Fibroblast of upper back skin (primary cell): ENCODE measurements at regions not wholly inside any gene's neighbourhood (a gene's known extent, or its start where the extent isn't known, plus 50 kb on each side); places are given as distances from the start of the nearest gene placed in this dataset.
A peak's percentile ranks its signal among the peaks of the same experiment; 100 is the strongest.
"Not testable (repeated sequence)": the region's sequence is repeated elsewhere in the genome, so short reads cannot be mapped to it uniquely, and the experiment has no call there.

Source experiments
- DNase-seq: peaks from one replicate; pipeline ENCODE4 v3.0.0-alpha.2; 2013

DNA sequence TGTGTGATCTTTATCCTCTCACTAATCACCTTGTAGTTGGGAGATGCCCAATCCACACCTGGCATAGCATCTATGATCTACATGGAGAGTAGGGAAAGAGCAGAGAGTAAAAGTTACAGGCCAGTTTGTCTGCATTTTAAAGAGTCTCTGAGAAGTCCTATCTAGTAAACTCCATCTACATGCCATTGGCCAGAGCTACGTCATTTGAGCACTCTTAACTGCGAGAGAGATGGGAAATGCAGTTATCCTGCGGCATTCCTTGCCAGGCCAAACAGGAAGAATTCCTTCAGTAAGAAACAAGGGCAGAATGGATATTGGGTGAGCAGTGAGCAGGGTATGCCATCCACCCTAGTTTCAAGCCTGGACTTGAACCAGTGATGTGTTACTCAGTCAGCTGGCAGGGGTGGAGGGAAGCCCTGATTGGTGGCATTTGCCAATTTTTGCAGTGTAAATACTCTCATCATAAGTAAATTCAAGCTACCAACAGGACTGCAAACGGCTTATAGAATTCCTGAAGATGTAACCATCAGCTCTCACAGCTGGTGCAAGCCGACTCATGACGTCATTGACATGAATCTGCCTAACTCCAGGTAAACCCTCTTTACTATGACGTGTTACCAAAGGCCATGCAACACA is 156.8 kb upstream of the MSX2 start:
- no peak for DNase-seq

DNA sequence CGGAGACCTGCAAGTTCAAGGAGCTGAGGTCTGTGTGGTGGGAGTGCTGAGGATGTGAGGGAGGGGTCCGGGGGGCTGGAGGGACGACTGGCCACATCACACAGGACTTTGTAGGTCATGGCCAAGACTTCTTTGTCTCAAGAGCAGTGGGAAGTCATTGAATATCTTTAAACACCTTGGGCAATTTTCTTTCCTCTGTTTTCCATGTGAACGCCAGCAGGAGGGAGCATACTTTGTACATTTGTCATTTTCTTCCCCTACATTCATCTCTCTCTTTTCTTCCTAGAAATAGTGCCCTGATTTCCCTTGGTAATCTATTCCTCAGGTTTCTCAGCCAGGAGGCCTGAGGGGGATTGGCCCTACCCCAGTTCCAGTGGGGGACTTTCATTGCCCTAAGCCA is 153.7 kb upstream of the MSX2 start:
- DNase-seq: no peak

DNA sequence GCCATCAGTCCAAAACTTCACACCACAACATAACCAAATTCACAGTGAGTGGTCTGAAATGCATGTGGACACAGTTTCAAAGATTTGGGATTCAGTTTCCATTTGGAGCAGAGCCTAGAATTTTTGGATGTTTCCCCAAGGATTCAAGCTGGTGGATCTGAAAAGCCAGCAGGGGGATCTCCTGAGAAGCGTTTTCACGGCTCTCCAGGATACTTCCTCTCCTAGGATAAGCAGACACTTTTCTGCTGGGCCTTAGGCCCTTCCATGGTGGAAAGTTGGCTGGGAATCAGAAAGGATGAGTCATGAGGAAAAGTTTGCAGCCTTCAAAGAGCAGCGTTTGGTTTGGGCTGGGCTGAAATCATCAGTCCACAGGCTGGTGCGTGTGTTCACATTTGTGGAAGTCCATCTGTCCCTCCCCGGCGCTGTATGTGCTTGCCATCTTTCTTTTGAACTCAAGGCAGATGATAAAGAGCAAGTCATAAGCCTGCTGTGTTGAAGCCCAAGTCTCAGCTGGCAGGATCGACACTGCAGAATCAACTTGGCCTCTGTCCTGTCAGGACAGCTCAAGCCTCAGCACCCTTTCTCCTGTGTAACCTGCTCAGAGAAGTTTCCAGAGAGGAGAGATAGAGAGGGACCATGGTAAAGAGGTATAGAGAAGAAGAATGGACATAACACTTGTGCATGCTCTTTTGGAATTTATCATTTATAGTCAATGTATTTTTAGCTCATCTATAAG is 152.6 kb upstream of the MSX2 start:
- peak; percentile 98 for DNase-seq

DNA sequence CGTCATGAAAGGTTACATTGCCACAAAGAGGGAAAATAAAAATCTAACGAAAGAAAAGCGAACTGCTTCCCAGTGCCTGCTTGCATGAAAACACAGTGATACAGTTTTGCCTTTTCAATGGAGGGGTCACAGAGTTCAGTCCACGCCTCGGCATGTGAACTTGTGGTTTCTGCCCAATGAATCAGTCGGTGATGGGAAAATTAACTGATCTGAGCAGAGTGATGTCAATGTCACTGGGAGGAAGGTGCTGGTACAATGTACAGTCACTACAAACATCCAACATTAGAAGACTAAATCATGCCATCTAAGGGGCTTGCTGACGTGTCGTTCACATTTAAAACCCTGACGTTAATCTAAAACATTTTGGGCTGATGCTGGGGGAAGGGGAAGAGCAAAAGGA is 151.8 kb upstream of the MSX2 start:
- peak; percentile 7 for DNase-seq

DNA sequence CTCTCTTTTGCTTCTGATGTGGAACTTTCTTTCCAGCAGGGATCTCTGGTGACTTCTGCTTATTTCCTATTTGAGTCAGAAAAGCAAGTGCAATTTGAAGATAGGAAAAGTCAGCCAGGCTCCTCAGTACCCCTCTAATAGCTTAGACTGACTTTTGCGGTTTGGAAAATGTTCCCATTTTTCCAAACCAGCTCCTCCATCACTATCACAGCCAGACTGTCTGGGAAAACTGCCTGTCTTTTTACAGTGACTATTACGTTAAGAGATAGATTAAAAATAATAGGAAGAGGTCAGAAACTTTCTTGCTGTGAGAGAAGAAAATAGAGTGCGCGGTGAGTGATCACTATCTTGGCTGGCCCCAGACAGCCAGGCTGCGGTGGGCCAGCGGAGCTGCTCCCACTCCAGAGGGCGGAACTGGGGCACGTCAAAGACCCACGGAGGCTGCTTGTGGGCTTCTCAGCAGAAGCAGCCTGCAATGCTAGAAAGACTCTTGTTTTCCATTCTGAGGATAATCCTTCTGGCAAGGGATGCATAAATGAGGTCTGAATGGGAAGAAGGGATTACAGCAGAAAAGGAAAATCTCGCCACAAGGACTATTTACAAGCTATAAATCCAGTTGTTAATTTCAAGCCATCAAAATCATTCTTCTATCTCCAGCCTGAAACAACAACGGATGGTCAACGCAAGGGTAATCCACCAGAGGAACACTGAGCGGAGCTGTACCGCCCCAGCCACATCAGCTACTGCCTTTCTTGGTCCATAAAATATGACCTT is 151.0 kb upstream of the MSX2 start:
- DNase-seq: peak; percentile 56

DNA sequence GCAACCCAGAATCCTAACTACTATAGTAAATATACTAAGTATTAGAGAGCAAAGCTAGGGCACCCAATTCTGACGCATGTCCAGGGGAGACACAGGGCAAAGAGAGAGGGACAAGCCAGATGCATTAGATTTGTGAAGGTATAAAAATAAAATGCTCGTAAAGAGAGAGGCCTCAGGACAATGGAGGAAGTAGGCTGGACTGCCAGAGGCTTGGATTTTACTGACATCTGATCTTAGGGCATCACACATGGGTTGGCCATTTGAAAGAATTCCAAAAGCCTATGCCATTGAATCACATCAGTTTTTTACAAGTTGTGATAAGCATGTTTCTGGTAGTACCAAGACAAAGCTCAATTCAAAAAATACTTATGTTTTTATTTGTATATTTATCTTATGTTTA is 149.3 kb upstream of the MSX2 start:
- DNase-seq: no peak

DNA sequence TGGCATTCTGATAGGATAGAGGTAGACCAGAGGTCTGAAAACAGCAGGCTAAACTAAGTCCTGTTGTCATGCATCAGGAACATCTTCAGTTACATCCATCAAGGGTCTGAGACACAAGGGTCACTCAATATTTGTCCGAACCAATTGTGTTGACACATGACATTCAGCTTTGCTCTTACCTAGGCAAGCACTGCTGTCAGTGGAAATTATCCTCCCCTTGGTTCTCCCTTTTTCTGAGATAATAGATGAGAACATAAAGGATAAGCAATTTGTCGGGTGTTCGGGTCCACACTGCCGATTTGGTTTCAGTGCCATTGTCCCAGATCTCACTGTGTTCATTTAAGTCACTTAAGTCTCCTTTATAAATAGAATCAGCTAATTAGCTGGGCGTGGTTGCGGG is 148.3 kb upstream of the MSX2 start:
- DNase-seq: no peak

DNA sequence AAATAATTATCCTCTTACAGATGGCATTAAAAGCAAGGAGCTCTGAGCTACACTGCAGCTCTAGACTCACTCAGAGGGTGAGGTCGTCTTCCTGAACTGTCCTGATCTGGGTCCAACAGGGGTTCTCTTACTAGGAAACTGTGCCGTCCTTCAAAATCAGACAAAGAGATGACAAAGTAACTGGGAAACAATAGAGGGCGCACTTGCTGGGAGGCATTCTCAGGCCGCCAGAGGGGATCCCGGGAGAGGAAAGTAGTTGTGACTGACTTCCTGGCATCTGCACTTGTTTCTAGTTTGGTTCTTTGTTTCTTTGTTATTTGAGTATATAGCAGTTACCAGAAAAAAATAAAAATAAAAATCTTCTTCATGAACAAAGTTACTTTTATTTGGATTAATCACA is 142.9 kb upstream of the MSX2 start:
- DNase-seq: no peak

DNA sequence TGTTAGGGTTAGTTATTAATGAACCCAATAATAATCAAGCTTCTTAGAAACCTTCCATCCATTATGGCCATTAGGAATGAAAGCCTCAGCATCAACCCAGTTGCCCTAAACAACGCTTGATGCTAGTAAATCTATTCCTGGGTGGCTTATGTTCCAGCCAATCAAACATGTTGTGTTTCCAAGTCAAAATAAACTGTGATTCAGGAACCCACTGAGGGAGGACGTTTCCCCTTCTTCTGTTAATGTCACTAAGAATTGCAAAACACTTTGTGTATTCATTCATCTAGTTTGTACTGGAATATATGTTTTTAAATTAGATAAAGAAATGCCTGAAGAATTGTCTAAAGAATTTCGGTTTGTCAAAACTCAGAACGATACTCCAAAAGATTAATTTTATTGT is 142.5 kb upstream of the MSX2 start:
- no peak for DNase-seq

DNA sequence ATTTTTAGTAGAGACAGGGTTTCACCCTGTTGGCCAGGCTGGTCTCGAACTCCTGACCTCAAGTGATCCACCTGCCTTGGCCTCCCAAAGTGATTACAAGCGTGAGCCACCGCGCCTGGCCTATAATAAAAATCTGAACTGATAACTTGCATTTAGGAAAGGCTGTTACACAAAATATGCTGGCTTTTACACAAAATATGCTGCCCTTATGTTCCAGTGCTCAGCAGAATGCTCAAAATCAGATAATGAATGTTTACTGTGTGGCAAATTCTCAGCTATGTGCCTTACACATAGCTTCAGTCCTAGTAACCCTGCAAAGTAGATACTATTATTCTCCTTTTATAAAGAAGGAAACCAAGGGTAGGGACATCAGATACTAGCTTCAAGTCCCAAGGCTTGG is 141.3 kb upstream of the MSX2 start:
- DNase-seq: no peak

DNA sequence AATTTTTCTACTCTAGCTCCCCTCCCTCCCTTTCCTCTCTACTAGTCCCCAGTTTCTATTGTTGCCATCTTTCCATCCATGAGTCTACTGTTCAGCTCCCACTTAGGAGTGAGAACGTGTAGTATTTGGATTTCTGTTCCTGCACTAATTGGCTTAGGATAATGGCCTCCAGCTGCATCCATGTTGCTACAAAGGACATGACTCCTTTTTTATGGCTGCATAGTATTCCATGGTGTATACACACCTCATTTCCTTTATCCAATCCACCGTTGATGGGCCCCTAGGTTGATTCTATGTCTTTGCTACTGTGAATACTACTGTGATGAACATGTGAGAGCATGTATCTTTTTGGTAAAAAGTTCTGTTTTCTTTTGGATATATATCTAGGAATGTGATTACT is 138.9 kb upstream of the MSX2 start:
- DNase-seq: no peak

DNA sequence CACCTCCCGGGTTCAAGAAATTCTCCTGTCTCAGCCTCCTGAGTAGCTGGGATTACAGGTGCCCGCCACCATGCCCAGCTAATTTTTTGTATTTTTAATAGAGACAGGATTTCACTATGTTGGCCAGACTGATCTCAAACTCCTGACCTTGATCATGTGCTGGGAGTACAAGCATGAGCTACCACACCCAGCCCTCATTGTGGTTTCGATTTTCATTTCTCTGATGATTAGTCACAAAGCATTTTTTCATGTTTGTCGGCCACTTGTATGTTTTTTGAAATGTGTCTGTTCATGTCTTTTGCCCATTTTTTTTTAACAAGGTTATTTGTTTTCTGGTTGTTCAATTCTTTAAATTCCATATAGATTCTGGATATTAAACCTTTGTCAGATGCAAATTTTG is 138.2 kb upstream of the MSX2 start:
- DNase-seq: not testable (repeated sequence)

DNA sequence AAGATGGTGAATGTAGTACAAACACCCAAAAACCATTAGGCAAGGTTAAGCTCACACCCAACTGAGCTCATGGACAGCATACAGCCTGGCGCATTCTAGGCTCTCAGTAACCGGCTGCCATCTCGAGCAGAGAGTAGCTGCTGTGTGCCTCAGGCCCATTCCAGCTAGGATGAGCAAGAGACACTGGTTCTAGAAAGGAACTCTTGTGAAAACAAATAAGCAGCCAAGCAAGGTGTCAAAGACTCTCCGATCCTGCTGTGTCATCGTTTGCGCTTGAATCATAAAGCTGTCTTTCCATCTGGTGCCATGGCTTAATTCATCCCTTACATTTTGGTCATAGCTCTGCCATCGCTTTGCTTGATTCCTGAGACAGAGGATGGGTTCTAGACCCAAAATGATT is 135.4 kb upstream of the MSX2 start:
- no peak for DNase-seq

DNA sequence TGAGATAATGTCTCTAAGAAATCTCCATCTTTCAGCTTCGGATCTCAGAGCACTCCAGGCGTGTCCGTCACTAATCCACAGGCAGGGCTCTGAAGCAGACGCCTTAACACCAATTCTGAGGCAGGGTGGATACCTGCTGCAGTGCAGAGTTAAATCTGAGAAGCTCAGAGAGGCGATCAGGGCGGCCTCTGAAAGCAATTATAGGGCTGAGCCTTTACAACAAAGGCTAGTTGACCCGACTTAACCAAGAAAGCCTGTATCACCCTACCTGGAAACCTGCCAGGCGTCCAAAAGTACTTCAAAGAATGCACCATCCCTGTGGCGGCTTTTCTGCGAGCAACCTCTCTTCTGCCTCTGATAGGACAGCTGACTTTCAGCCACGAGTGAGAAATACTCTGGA is 134.8 kb upstream of the MSX2 start:
- DNase-seq: no peak

DNA sequence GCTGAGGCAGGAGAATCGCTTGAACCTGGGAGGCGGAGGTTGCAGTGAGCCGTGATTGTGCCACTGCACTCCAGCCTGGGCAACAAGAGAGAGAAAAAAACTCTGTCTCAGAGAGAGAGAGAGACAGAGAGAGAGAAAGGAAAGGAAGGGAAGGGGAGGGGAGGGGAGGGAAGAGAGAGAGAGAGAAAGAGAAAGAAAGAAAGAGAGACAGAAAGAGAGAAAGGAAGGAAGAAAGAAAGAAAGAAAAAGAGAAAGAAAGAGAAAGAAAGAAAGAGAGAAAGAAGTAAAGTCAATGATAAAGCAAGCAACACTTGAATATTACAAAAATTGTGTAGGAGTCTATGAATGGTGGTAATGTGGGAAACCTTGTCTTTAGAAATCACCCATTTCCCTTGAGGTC is 133.6 kb upstream of the MSX2 start:
- DNase-seq: no peak

DNA sequence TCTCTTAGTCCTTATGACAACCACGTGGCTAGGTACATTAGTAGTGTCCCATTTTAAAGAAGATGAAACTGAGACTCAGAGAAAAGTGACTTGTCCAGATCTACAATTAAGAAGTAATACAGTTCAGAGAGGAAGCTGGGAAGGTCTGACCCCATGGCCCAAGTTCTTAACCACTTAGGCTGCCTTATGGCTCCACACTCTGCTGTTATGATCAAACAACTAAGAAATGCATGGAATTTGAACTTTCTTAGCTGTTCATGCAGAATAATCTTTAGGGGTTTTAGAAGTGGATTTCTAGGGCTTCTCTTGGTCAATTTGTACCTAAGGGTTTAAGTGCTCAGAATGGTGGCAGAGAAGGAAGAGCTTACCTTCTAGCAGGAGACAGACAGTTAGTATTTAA is 128.0 kb upstream of the MSX2 start:
- peak; percentile 7 for DNase-seq

DNA sequence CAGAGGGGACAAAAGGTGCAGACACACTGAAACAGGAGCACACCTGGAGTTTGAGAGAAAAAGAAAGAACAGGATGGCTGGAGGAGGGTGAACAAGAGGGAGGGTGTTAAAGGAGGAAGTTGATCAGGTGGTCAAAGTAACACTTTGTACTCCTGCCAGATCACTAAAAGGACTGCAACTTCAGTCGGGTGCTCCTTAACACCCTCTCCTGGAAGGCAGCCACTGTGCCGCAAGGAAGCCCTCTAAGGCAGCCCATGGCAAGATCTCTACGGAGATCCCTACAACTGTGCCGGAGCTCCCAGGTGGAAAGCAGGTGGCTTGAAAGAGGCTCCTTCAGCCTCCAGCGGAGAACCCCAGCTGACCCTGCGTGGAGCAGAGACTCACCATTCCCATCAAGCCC is 124.4 kb upstream of the MSX2 start:
- no peak for DNase-seq

DNA sequence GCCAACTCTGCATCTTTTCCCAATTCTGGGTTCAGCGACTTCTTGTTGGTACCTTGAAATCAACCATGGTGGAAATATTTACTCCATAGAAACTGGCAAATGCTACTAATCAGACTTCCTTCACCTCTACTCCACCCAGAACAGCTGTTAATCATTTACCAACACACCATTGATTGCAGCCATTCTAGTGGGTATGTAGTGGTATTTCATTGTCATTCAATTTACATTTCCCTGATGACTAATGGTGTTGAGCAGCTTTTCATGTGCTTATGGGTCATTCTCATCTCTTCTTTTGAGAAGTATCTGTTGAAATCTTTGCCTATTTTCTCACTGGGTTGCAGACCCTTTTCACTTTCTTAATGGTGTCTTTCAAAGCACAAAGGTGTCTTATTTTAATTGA is 122.4 kb upstream of the MSX2 start:
- no peak for DNase-seq

DNA sequence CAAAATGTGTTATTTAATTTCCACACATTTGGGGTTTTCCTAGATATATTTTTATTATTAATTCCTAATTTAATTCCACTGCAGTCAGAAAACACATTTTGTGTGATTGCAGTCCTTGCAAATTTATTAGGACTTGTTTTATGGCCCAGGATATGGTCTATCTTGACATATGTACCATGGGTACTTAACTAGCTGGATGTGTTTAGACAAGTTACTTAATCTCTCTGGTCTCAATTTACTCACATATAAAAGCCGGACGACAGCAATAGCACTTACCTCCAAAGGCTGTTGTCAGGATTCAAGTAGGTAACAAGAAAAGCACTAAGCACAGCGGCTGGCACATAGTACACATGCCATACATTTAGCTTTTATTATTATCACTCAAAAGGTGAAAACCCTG is 118.2 kb upstream of the MSX2 start:
- DNase-seq: no peak

DNA sequence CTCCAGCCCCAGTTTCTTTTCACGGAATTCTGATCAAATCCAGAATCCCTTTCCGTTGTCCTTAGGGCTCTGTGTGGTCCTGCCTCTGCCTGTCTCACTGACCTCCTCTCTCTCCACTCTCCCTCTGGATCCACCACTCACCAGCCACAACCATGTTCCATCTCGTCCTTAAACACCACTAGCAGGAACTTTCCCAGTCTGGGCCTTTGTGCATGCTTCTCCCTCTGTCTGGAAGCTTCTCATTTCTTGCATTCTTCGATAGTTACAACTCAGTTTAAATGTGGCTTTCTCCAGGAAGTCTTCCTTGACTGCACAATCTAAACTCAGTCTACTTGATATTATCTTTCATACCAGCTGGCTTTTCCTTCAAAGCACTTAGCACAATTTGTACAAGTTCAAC is 117.7 kb upstream of the MSX2 start:
- DNase-seq: no peak

DNA sequence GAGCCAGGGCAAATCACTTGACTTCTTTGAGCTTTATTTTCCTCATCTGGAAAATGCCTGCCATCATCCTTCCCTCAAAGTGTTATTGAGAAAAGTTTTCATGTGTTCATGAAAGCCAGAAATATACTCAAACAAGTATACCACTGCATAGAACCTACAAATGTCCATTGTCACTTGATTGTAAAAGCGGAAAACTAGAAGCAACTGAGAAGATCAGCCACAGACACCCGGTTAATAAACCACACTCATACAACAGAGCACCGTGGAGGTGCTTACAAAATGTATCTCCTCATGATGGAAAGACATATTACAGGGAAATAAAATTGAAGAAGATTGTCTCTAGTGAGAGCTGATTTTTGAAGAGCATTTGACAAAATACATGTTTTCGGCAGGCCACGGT is 117.2 kb upstream of the MSX2 start:
- no peak for DNase-seq

DNA sequence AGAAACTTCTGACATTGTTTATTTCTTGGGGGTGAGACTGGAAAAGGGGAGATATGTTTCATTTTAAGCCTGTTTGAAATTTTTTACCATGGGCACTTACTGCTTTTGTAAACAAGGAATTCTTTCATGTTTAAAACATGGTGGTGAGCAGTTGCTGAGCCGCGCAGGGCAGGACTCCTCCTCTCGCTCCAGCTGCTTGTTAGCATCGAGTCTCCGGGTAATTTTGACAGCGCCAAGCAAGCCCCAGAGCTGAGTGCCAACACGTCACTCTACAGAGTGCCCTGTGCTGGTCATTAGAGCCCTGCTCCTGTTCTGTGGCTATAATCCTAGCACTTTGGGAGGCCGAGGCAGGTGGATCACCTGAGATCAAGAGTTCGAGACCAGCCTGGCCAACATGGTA is 116.5 kb upstream of the MSX2 start:
- no peak for DNase-seq

DNA sequence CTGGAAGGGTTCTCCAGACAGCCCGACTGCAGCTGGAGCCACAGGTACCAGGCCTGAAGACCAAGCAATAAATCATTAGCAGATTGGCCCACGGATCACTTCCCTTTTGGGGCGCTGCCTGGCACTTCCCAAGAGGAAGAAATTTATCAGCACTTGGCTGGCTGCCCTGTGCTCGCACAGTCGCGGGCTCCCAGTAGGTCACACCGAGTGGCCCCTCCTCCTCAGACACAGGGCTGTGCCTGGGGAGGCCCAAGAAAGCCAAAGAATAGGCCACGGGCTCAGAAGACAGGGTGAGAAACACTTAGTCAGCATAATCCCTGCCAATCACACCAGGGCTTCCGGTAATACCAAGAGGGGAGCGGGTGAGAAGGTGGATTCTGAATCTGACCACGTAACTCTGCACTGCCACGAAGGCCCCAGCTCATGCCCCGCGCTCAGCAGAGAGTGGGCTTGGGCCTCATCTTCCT is 115.7 kb upstream of the MSX2 start:
- DNase-seq: no peak

DNA sequence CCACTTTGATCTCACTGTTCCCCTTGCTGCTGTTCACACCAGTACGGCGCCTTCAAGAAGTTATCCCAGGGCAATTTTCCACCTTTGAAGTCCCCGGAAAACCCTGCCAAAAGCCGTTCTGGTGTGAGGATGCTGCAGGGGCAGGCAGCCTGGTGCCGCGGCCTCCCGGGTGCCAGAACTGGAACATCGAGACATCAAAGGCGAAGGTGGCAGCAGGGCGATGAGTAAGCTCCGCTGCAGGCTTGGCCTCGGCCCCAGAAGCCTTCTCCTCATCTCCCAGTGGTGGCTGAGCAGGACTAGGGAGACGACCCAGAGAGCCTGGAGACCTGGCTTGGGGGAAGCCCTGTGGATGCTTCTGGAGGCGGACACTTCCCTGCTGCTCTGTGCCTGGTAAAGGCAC is 115.3 kb upstream of the MSX2 start:
- no peak for DNase-seq
